Sigmoid colon (tissue), 4 donors: ENCODE measurements at regions not wholly inside any gene's neighbourhood (a gene's known extent, or its start where the extent isn't known, plus 50 kb on each side); places are given as distances from the start of the nearest gene placed in this dataset.

ENCODE experiments used
- CTCF ChIP-seq, 4 experiments: fragments of 450-650 bp in 3 of 4; fragments of 200-600 bp in 1 of 4; IDR thresholded peaks; one replicate each; pipeline ENCODE4 v1.5.1; 2016 to 2019; ENCODE audit warnings: antibody characterized with exemption in 4 of 4, mild to moderate bottlenecking in 3 of 4, moderate library complexity in 2 of 4
- EP300 ChIP-seq, 4 donors: sonication (generic); formaldehyde crosslinking; IDR thresholded peaks; one replicate each; pipeline ENCODE4 v1.6.1; 2017; ENCODE audit warnings: antibody characterized with exemption in 4 of 4
- POLR2A ChIP-seq, 2 donors: fragments of 450-650 bp; IDR thresholded peaks; one replicate each; pipeline ENCODE4 v1.6.1; 2016; ENCODE audit warnings: antibody characterized with exemption in 2 of 2, mild to moderate bottlenecking in 2 of 2, moderate library complexity in 2 of 2

GRCh38 chr11:128338811-128339210 lies 248.5 kb downstream of the ETS1 start:
- TF ChIP-seq CTCF (IDR thresholded peaks at IDR 0.05) (no peak), POLR2A (IDR thresholded peaks at IDR 0.05) (no peak), EP300 (IDR thresholded peaks at IDR 0.05) (no peak)
